Spleen (tissue), 7 donors: ENCODE measurements at regions not wholly inside any gene's neighbourhood (a gene's known extent, or its start where the extent isn't known, plus 50 kb on each side); places are given as distances from the start of the nearest gene placed in this dataset.

Source experiments
- CTCF ChIP-seq, 11 experiments: fragments of 200-600 bp in 7 of 11; fragments of 450-650 bp in 4 of 11; sonication (generic) in 4 of 11; IDR thresholded peaks in 8 of 11; conservative IDR thresholded peaks in 3 of 11; 1 replicate in 7 of 11; 2 replicates in 4 of 11; pipeline versions ENCODE4 v1.4.0 to v1.8.0; 2016 to 2021; ENCODE audit warnings: antibody characterized with exemption in 11 of 11, inconsistent platforms in 4 of 11, mild to moderate bottlenecking in 1 of 11
- POLR2A ChIP-seq, 3 donors: fragments of 450-650 bp; IDR thresholded peaks; one replicate each; pipeline ENCODE4 v1.5.1; 2017; ENCODE audit warnings: antibody characterized with exemption in 3 of 3, mild to moderate bottlenecking in 1 of 3
- POLR2AphosphoS5 ChIP-seq, 3 donors: sonication (generic); formaldehyde crosslinking; IDR thresholded peaks; one replicate each; pipeline ENCODE4 v1.5.1; 2017; ENCODE audit warnings: antibody characterized with exemption in 3 of 3
- donor health status: DM: no; HTN: no; CAD: no; lungs with moderate emphysema.
- donor health status: DM: no; HTN: no; CAD: no.
- donor health status: DM: no; HTN: no; CAD: no.

- TF ChIP-seq CTCF (IDR thresholded peaks at IDR 0.05 in 8 of 11, conservative IDR thresholded peaks at IDR 0.05 in 3 of 11): no peak
- TF ChIP-seq POLR2A (IDR thresholded peaks at IDR 0.05): no peak
- TF ChIP-seq POLR2AphosphoS5 (IDR thresholded peaks at IDR 0.05): no peak
Observed at GRCh38 chr3:168870892-168871291, 775.2 kb upstream of the GOLIM4 start.
